ENCODE measurements at regions not wholly inside any gene's neighbourhood (a gene's known extent, or its start where the extent isn't known, plus 50 kb on each side); places are given as distances from the start of the nearest gene placed in this dataset.

- TF ChIP-seq ZNF830 (tag by site-specific recombination; IDR thresholded peaks at IDR 0.05; ENCODE audit: low read depth) = no peak
- TF ChIP-seq, protein P1, sequence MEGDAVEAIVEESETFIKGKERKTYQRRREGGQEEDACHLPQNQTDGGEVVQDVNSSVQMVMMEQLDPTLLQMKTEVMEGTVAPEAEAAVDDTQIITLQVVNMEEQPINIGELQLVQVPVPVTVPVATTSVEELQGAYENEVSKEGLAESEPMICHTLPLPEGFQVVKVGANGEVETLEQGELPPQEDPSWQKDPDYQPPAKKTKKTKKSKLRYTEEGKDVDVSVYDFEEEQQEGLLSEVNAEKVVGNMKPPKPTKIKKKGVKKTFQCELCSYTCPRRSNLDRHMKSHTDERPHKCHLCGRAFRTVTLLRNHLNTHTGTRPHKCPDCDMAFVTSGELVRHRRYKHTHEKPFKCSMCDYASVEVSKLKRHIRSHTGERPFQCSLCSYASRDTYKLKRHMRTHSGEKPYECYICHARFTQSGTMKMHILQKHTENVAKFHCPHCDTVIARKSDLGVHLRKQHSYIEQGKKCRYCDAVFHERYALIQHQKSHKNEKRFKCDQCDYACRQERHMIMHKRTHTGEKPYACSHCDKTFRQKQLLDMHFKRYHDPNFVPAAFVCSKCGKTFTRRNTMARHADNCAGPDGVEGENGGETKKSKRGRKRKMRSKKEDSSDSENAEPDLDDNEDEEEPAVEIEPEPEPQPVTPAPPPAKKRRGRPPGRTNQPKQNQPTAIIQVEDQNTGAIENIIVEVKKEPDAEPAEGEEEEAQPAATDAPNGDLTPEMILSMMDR (tag by site-specific recombination; IDR thresholded peaks at IDR 0.05) = no peak
- TF ChIP-seq, protein P2, sequence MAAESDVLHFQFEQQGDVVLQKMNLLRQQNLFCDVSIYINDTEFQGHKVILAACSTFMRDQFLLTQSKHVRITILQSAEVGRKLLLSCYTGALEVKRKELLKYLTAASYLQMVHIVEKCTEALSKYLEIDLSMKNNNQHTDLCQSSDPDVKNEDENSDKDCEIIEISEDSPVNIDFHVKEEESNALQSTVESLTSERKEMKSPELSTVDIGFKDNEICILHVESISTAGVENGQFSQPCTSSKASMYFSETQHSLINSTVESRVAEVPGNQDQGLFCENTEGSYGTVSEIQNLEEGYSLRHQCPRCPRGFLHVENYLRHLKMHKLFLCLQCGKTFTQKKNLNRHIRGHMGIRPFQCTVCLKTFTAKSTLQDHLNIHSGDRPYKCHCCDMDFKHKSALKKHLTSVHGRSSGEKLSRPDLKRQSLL (tag by site-specific recombination; IDR thresholded peaks at IDR 0.05) = no peak
- no peak for TF ChIP-seq SP2 (tag by site-specific recombination; IDR thresholded peaks at IDR 0.05)
- TF ChIP-seq, protein P3, sequence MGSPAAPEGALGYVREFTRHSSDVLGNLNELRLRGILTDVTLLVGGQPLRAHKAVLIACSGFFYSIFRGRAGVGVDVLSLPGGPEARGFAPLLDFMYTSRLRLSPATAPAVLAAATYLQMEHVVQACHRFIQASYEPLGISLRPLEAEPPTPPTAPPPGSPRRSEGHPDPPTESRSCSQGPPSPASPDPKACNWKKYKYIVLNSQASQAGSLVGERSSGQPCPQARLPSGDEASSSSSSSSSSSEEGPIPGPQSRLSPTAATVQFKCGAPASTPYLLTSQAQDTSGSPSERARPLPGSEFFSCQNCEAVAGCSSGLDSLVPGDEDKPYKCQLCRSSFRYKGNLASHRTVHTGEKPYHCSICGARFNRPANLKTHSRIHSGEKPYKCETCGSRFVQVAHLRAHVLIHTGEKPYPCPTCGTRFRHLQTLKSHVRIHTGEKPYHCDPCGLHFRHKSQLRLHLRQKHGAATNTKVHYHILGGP (tag by site-specific recombination; IDR thresholded peaks at IDR 0.05) = no peak
- no peak for TF ChIP-seq ZNF768 (tag by site-specific recombination; IDR thresholded peaks at IDR 0.05)
Measured at GRCh38 chr1:235009561-235010306, 118.9 kb downstream of the TOMM20 start.

Data from HEK293 (cell line).